H1 (cell line): ENCODE measurements at regions not wholly inside any gene's neighbourhood (a gene's known extent, or its start where the extent isn't known, plus 50 kb on each side); places are given as distances from the start of the nearest gene placed in this dataset.

Source experiments
- CTCF ChIA-PET: fragments of 300-600 bp; sonication (Branson Sonifier 250); formaldehyde crosslinking; loops from one replicate; lab custom pipeline; 2021; ENCODE audit not compliant: partially characterized antibody; lab: Charles Lee
- POLR2A ChIA-PET: fragments of 300-600 bp; sonication (Branson Sonifier 250); formaldehyde crosslinking; loops from one replicate; lab custom pipeline; 2021; ENCODE audit warnings: inconsistent platforms; ENCODE audit not compliant: partially characterized antibody; lab: Charles Lee
- DNase-seq, 2 experiments: peaks; one replicate each; pipeline versions ENCODE4 v3.0.0 to v3.0.0-alpha.2; 2010 to 2022; ENCODE audit warnings: low spot score in 2 of 2, low read depth in 1 of 2, mixed read lengths in 1 of 2
- FAIRE-seq: peaks from 2 replicates; lab custom pipeline; 2011; peaks lifted over from hg19 to GRCh38; lab: Jason Lieb, UNC
- H2AFZ ChIP-seq: 2 replicates; pipeline ENCODE4 v1.8.1; 2012; ENCODE audit warnings: low read length, inconsistent platforms
- H2AK5ac ChIP-seq: 2 replicates; pipeline ENCODE4 v1.6.1; 2013; ENCODE audit warnings: low read depth, low read length
- H2BK120ac ChIP-seq: replicated peaks from 2 replicates; pipeline ENCODE3; 2013; ENCODE audit warnings: low read depth, low read length, inconsistent platforms
- H2BK12ac ChIP-seq: 2 replicates; pipeline ENCODE4 v1.6.1; 2013; ENCODE audit warnings: low read depth, low read length
- H2BK15ac ChIP-seq: 2 replicates; pipeline ENCODE4 v1.6.1; 2013; ENCODE audit warnings: low read length
- H2BK20ac ChIP-seq: 2 replicates; pipeline ENCODE4 v1.6.1; 2013; ENCODE audit warnings: low read length
- H2BK5ac ChIP-seq: 2 replicates; pipeline ENCODE4 v1.6.1; 2013; ENCODE audit warnings: low read depth, low read length
- H3K14ac ChIP-seq: 2 replicates; pipeline ENCODE4 v1.6.1; 2013; ENCODE audit warnings: inconsistent platforms; ENCODE audit not compliant: insufficient read length
- H3K18ac ChIP-seq: 2 replicates; pipeline ENCODE4 v1.6.1; 2013; ENCODE audit warnings: low read length; ENCODE audit errors: extremely low read depth
- H3K23ac ChIP-seq: 2 replicates; pipeline ENCODE4 v1.6.1; 2013; ENCODE audit warnings: inconsistent platforms; ENCODE audit not compliant: insufficient read length
- H3K23me2 ChIP-seq: 2 replicates; pipeline ENCODE4 v1.6.1; 2013; ENCODE audit warnings: low read depth, low read length
- H3K27ac ChIP-seq: 2 replicates; pipeline ENCODE4 v1.6.1; 2011; ENCODE audit warnings: low read depth, low read length, inconsistent platforms
- H3K27me3 ChIP-seq, 4 experiments: replicated peaks in 1 of 4; 1 replicate in 1 of 4; 2 replicates in 3 of 4; pipeline versions ENCODE4 v1.6.1 to v1.8.1; 2011 to 2013; ENCODE audit warnings: low read length in 3 of 4, mild to moderate bottlenecking in 3 of 4, inconsistent platforms in 2 of 4, mixed read lengths in 2 of 4, moderate library complexity in 1 of 4; ENCODE audit not compliant: control insufficient read depth in 3 of 4, insufficient read depth in 3 of 4; ENCODE audit errors: extremely low read depth in 1 of 4
- H3K36me3 ChIP-seq, 4 experiments: 2 replicates each; pipeline versions ENCODE4 v1.6.1 to v1.8.1; 2011 to 2013; ENCODE audit warnings: mild to moderate bottlenecking in 4 of 4, low read length in 3 of 4, moderate library complexity in 2 of 4, control low read depth in 1 of 4, inconsistent platforms in 1 of 4; ENCODE audit not compliant: insufficient read depth in 4 of 4, control insufficient read depth in 2 of 4
- H3K4ac ChIP-seq: replicated peaks from 2 replicates; pipeline ENCODE3; 2013; ENCODE audit warnings: low read length, low read depth, mixed read lengths, inconsistent platforms; ENCODE audit not compliant: insufficient read length
- H3K4me1 ChIP-seq, 4 experiments: replicated peaks in 1 of 4; 1 replicate in 1 of 4; 2 replicates in 3 of 4; pipeline versions ENCODE4 v1.6.1 to v1.8.1; 2011 to 2013; ENCODE audit warnings: low read length in 3 of 4, inconsistent platforms in 2 of 4, mixed read lengths in 1 of 4; ENCODE audit not compliant: insufficient read depth in 4 of 4, control insufficient read depth in 3 of 4
- H3K4me2 ChIP-seq, 2 experiments: 2 replicates each; pipeline versions ENCODE4 v1.6.1 to v1.8.1; 2011 to 2013; ENCODE audit warnings: low read depth in 2 of 2, low read length in 2 of 2, control low read depth in 1 of 2, inconsistent platforms in 1 of 2, mild to moderate bottlenecking in 1 of 2; ENCODE audit not compliant: insufficient read depth in 1 of 2
- H3K4me3 ChIP-seq, 4 experiments: fragments of 200-600, 300-600 bp in 1 of 4; sonication (generic), shearing (Covaris generic), sonication (Bioruptor Twin) in 1 of 4; 2 replicates each; pipeline versions ENCODE4 v1.5.1 to v1.8.1; 2011 to 2016; ENCODE audit warnings: low read length in 4 of 4, low read depth in 3 of 4, control low read depth in 2 of 4, inconsistent platforms in 2 of 4, mild to moderate bottlenecking in 2 of 4, mixed read lengths in 1 of 4, moderate library complexity in 1 of 4; ENCODE audit not compliant: insufficient read depth in 2 of 4; ENCODE audit errors: extremely low read depth in 1 of 4
- H3K56ac ChIP-seq: replicated peaks from 2 replicates; pipeline ENCODE3; 2013; ENCODE audit warnings: low read depth, mild to moderate bottlenecking, mixed read lengths, low read length, inconsistent platforms; ENCODE audit not compliant: insufficient read length
- H3K79me1 ChIP-seq: 2 replicates; pipeline ENCODE4 v1.6.1; 2013; ENCODE audit warnings: low read depth, low read length, control low read depth
- H3K79me2 ChIP-seq, 2 experiments: 2 replicates each; pipeline versions ENCODE4 v1.6.1 to v1.8.1; 2012 to 2013; ENCODE audit warnings: low read length in 2 of 2, mild to moderate bottlenecking in 2 of 2, inconsistent platforms in 1 of 2; ENCODE audit not compliant: insufficient read depth in 2 of 2, control insufficient read depth in 1 of 2
- H3K9ac ChIP-seq, 4 experiments: replicated peaks in 1 of 4; 1 replicate in 1 of 4; 2 replicates in 3 of 4; pipeline versions ENCODE4 v1.6.1 to v1.8.1; 2011 to 2013; ENCODE audit warnings: low read depth in 3 of 4, low read length in 3 of 4, control low read depth in 2 of 4, mild to moderate bottlenecking in 2 of 4, moderate library complexity in 2 of 4, inconsistent platforms in 1 of 4; ENCODE audit errors: extremely low read depth in 1 of 4
- H3K9me3 ChIP-seq, 2 experiments: 2 replicates each; pipeline versions ENCODE4 v1.6.1 to v1.8.1; 2012 to 2013; ENCODE audit warnings: mild to moderate bottlenecking in 2 of 2, moderate library complexity in 2 of 2, control low read depth in 1 of 2, inconsistent platforms in 1 of 2, low read depth in 1 of 2, low read length in 1 of 2, mixed read lengths in 1 of 2; ENCODE audit not compliant: insufficient read depth in 2 of 2
- H4K20me1 ChIP-seq, 2 experiments: replicated peaks in 1 of 2; 2 replicates each; pipeline versions ENCODE3 to v1.8.1; 2011 to 2013; ENCODE audit warnings: inconsistent platforms in 2 of 2, low read length in 2 of 2, mild to moderate bottlenecking in 1 of 2; ENCODE audit not compliant: insufficient read depth in 2 of 2, control insufficient read depth in 1 of 2
- H4K5ac ChIP-seq: 2 replicates; pipeline ENCODE4 v1.6.1; 2013; ENCODE audit warnings: low read length, low read depth, mixed read lengths, inconsistent platforms; ENCODE audit not compliant: insufficient read length
- H4K8ac ChIP-seq: 2 replicates; pipeline ENCODE4 v1.8.0; 2013; ENCODE audit warnings: mild to moderate bottlenecking, moderate library complexity, low read length, inconsistent platforms; ENCODE audit not compliant: insufficient read depth; ENCODE audit errors: extremely low read depth
- H4K91ac ChIP-seq: replicated peaks from 2 replicates; pipeline ENCODE3; 2013; ENCODE audit warnings: low read length, mixed read lengths, inconsistent platforms; ENCODE audit not compliant: insufficient read length
- JUND ChIP-seq: IDR thresholded peaks from 2 replicates; pipeline ENCODE4 v1.6.1; 2011; ENCODE audit warnings: mild to moderate bottlenecking, improper control_type of control experiment, low read length
- POU5F1 ChIP-seq: IDR thresholded peaks from 2 replicates; pipeline ENCODE4 v1.6.1; 2011; ENCODE audit warnings: low read depth, mild to moderate bottlenecking, low read length, moderate library complexity
- SP1 ChIP-seq: IDR thresholded peaks from 2 replicates; pipeline ENCODE4 v1.6.1; 2011; ENCODE audit warnings: low read depth, low read length
- SP2 ChIP-seq: IDR thresholded peaks from 2 replicates; pipeline ENCODE4 v1.6.1; 2012; ENCODE audit warnings: mild to moderate bottlenecking, low read length, inconsistent platforms
- TAF7 ChIP-seq: optimal IDR thresholded peaks from 2 replicates; pipeline ENCODE3; 2011; ENCODE audit warnings: low read depth, mild to moderate bottlenecking, inconsistent platforms, low read length, moderate library complexity, borderline replicate concordance
- WGBS, 2 experiments: shearing (Covaris generic) in 1 of 2; methylation state at CpG; one replicate each; pipeline versions ENCODE4 v1.1.6 to v1.1.7; 2013 to 2015; ENCODE audit warnings: low lambda C conversion rate in 2 of 2, mixed read lengths in 2 of 2, inconsistent platforms in 1 of 2, low coverage in 1 of 2, missing lambda C conversion rate in 1 of 2; ENCODE audit not compliant: insufficient replicate concordance in 2 of 2, insufficient coverage in 1 of 2, insufficient read length in 1 of 2; ENCODE audit errors: extremely low coverage in 1 of 2, missing lambda C conversion rate in 1 of 2; 5-methylcytosine and 5-hydroxymethylcytosine counted together
- TF ChIP-seq, protein P1 (sequence below), 3 experiments: IDR thresholded peaks; 1 replicate in 2 of 3; 2 replicates in 1 of 3; pipeline versions ENCODE4 v1.5.1 to v1.6.1; 2011; ENCODE audit warnings: low read length in 3 of 3, mild to moderate bottlenecking in 3 of 3, inconsistent platforms in 2 of 3, low read depth in 1 of 3, moderate library complexity in 1 of 3; ENCODE audit not compliant: insufficient read depth in 1 of 3; ENCODE audit errors: control extremely low read depth in 1 of 3
- TF ChIP-seq, protein P2 (sequence below): IDR thresholded peaks from 2 replicates; pipeline ENCODE4 v1.6.1; 2012; ENCODE audit warnings: low read length, inconsistent platforms

DNA sequence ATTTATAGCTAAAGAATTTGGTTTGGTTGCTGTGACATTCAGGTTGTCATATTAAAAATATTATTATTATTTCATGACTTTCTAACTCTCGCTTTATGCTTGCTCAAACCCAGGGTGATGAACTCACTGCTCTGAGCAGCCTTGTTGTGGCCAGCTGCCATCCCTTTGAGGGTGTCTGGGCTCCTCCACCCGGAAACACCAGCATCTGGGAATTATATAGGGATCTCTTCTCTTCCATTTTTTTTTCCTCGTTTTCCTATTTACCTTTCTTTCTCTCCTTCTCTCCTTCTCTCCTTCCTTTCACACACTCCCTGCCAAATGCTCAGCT, 355.8 kb upstream of the SMARCA2 start:
- Histone ChIP-seq H3K9ac (no peak overlapping the region), H3K4me3 (no peak overlapping the region), H2BK20ac (no peak overlapping the region), H3K23ac (no peak overlapping the region), H3K56ac (no peak overlapping the region), H3K9me3 (peaks cover 51 to 60% of the 10 kb centered on the region in 2 experiments), H3K4me1 (no peaks in the 10 kb centered on the region), H4K20me1 (no peaks in the 10 kb centered on the region), H2BK5ac (no peak overlapping the region), H3K27ac (no peak overlapping the region), H3K18ac (no peak overlapping the region), H3K79me2 (no peaks in the 10 kb centered on the region), H2AFZ (no peak overlapping the region), H4K5ac (no peak overlapping the region), H3K27me3 (no peaks in the 10 kb centered on the region), H2AK5ac (no peak overlapping the region), H4K8ac (no peak overlapping the region), H2BK12ac (no peak overlapping the region), H3K79me1 (no peaks in the 10 kb centered on the region), H4K91ac (no peak overlapping the region), H3K14ac (no peak overlapping the region), H2BK15ac (no peak overlapping the region), H3K36me3 (no peaks in the 10 kb centered on the region), H3K4me2 (no peak overlapping the region), H2BK120ac (no peak overlapping the region), H3K4ac (no peak overlapping the region), H3K23me2 (no peaks in the 10 kb centered on the region)
- DNase-seq, result no peak
- POLR2A ChIA-PET, result no interaction called here
- FAIRE-seq, result no peak
- CTCF ChIA-PET, result no interaction called here
- no peak for TF ChIP-seq TAF7
- no peak for TF ChIP-seq POU5F1
- TF ChIP-seq SP1, result no peak
- no peak for TF ChIP-seq SP2
- TF ChIP-seq JUND, result no peak
- TF ChIP-seq, protein P1, sequence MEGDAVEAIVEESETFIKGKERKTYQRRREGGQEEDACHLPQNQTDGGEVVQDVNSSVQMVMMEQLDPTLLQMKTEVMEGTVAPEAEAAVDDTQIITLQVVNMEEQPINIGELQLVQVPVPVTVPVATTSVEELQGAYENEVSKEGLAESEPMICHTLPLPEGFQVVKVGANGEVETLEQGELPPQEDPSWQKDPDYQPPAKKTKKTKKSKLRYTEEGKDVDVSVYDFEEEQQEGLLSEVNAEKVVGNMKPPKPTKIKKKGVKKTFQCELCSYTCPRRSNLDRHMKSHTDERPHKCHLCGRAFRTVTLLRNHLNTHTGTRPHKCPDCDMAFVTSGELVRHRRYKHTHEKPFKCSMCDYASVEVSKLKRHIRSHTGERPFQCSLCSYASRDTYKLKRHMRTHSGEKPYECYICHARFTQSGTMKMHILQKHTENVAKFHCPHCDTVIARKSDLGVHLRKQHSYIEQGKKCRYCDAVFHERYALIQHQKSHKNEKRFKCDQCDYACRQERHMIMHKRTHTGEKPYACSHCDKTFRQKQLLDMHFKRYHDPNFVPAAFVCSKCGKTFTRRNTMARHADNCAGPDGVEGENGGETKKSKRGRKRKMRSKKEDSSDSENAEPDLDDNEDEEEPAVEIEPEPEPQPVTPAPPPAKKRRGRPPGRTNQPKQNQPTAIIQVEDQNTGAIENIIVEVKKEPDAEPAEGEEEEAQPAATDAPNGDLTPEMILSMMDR (IDR thresholded peaks at IDR 0.05; ENCODE audit: control extremely low read depth in 1 of 3, insufficient read depth in 1 of 3, low read depth in 1 of 3, low read length in 3 of 3), result no peak
- TF ChIP-seq, protein P2, sequence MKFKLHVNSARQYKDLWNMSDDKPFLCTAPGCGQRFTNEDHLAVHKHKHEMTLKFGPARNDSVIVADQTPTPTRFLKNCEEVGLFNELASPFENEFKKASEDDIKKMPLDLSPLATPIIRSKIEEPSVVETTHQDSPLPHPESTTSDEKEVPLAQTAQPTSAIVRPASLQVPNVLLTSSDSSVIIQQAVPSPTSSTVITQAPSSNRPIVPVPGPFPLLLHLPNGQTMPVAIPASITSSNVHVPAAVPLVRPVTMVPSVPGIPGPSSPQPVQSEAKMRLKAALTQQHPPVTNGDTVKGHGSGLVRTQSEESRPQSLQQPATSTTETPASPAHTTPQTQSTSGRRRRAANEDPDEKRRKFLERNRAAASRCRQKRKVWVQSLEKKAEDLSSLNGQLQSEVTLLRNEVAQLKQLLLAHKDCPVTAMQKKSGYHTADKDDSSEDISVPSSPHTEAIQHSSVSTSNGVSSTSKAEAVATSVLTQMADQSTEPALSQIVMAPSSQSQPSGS, result no peak
- 75 to 100% methylated on average over 1 to 2 of the region's 3 CpGs for WGBS, 2 experiments
